HepG2 (cell line): ENCODE measurements at regions not wholly inside any gene's neighbourhood (a gene's known extent, or its start where the extent isn't known, plus 50 kb on each side); places are given as distances from the start of the nearest gene placed in this dataset.

Experiments
- ATAC-seq: fragments of 200-7000 bp; cut with Tn5 transposase; 3 replicates; pipeline ENCODE4 v1.9.1; 2020; ENCODE audit warnings: mild to moderate bottlenecking, moderate library complexity
- BruUV-seq: library from RNA; stranded (reverse); fragments of 400-500 nt; replicated peaks from 2 replicates; lab custom pipeline; 2021; lab: Mats Ljungman, UMichigan
- CTCF ChIA-PET: fragments of 300-600 bp; formaldehyde crosslinking; extraction: SDS; loops from one replicate; lab custom pipeline; 2021; ENCODE audit warnings: low total read pairs, inconsistent platforms, low intra/inter-chr PET ratio; lab: Yijun Ruan, JAX
- POLR2A ChIA-PET: fragments of 350-600 bp; sonication (Branson Sonifier 250); formaldehyde crosslinking; loops from one replicate; lab custom pipeline; 2020; ENCODE audit warnings: antibody characterized with exemption, inconsistent platforms; lab: Yijun Ruan, JAX
- DNase-seq: peaks from one replicate; pipeline ENCODE4 v3.0.0-alpha.2; 2015; ENCODE audit warnings: low spot score
- FAIRE-seq: peaks from 3 replicates; lab custom pipeline; 2011; peaks lifted over from hg19 to GRCh38; lab: Jason Lieb, UNC
- H2AFZ ChIP-seq: one replicate; pipeline ENCODE4 v1.6.1; 2011; ENCODE audit warnings: low read length, inconsistent platforms
- H3K27ac ChIP-seq: fragments of 300-600 bp; 3 replicates; pipeline ENCODE4 v1.8.0; 2011; ENCODE audit warnings: mixed run types, mild to moderate bottlenecking, mixed read lengths, low read length, inconsistent platforms; ENCODE audit not compliant: insufficient read depth; ENCODE audit errors: extremely low read length
- H3K27me3 ChIP-seq, 2 experiments: fragments of 200-600 bp in 1 of 2; 2 replicates in 1 of 2; 3 replicates in 1 of 2; pipeline versions ENCODE4 v1.6.0 to v1.8.0; 2011; ENCODE audit warnings: low read length in 2 of 2, mild to moderate bottlenecking in 2 of 2, moderate library complexity in 2 of 2, inconsistent platforms in 1 of 2; ENCODE audit not compliant: insufficient read depth in 2 of 2, control insufficient read depth in 1 of 2
- H3K36me3 ChIP-seq, 2 experiments: fragments of 200-600 bp in 1 of 2; replicated peaks in 1 of 2; 2 replicates in 1 of 2; 3 replicates in 1 of 2; pipeline versions ENCODE4 v1.5.1 to v1.8.0; 2011; ENCODE audit warnings: low read length in 2 of 2, inconsistent platforms in 1 of 2; ENCODE audit not compliant: insufficient read depth in 2 of 2, control insufficient read depth in 1 of 2
- H3K4me1 ChIP-seq: 2 replicates; pipeline ENCODE4 v1.5.1; 2012; ENCODE audit warnings: low read length, inconsistent platforms; ENCODE audit not compliant: insufficient read depth
- H3K4me2 ChIP-seq: 2 replicates; pipeline ENCODE4 v1.6.0; 2011; ENCODE audit warnings: low read depth, low read length, inconsistent platforms
- H3K4me3 ChIP-seq, 3 experiments: fragments of 200-600 bp in 1 of 3; sonication (generic), shearing (Covaris generic) in 1 of 3; replicated peaks in 1 of 3; 2 replicates each; pipeline ENCODE4 v1.5.1; 2011 to 2016; ENCODE audit warnings: low read length in 3 of 3, inconsistent platforms in 2 of 3, low read depth in 2 of 3, mild to moderate bottlenecking in 2 of 3, control low read depth in 1 of 3, mixed read lengths in 1 of 3; ENCODE audit not compliant: insufficient read depth in 1 of 3
- H3K79me2 ChIP-seq: one replicate; pipeline ENCODE4 v1.6.1; 2011; ENCODE audit warnings: low read length, inconsistent platforms; ENCODE audit not compliant: insufficient read depth
- H3K9ac ChIP-seq: 2 replicates; pipeline ENCODE4 v1.6.0; 2011; ENCODE audit warnings: mild to moderate bottlenecking, low read depth, low read length, inconsistent platforms; ENCODE audit not compliant: insufficient read depth
- H3K9me3 ChIP-seq: 2 replicates; pipeline ENCODE4 v1.5.1; 2012; ENCODE audit warnings: mild to moderate bottlenecking, low read length
- H4K20me1 ChIP-seq: 2 replicates; pipeline ENCODE4 v1.6.0; 2011; ENCODE audit warnings: inconsistent platforms, mild to moderate bottlenecking, low read length, moderate library complexity; ENCODE audit not compliant: insufficient read depth
- CTCF ChIP-seq: sonication (generic); formaldehyde crosslinking; IDR thresholded peaks from 2 replicates; pipeline ENCODE4 v1.5.0; 2020; ENCODE audit warnings: mild to moderate bottlenecking, missing genetic modification reagents, moderate library complexity
- LCORL ChIP-seq, 2 experiments: fragments of 450-650 bp in 1 of 2; sonication (generic) in 1 of 2; formaldehyde crosslinking in 1 of 2; IDR thresholded peaks; 2 replicates each; pipeline versions ENCODE4 v1.5.0 to v1.6.1; 2017 to 2020; ENCODE audit warnings: antibody characterized with exemption in 1 of 2, missing genetic modification reagents in 1 of 2
- NFRKB ChIP-seq: fragments of 450-650 bp; IDR thresholded peaks from 2 replicates; pipeline ENCODE4 v1.6.1; 2017
- NFYB ChIP-seq: sonication (generic); formaldehyde crosslinking; IDR thresholded peaks from 2 replicates; pipeline ENCODE4 v1.4.0; 2020; ENCODE audit warnings: missing genetic modification reagents
- PHF21A ChIP-seq: sonication (generic); formaldehyde crosslinking; IDR thresholded peaks from 2 replicates; pipeline ENCODE4 v1.5.0; 2020; ENCODE audit warnings: mild to moderate bottlenecking, missing genetic modification reagents
- RCOR2 ChIP-seq: IDR thresholded peaks from 2 replicates; pipeline ENCODE4 v1.6.1; 2016; ENCODE audit warnings: missing biosample characterization, missing genetic modification reagents
- SATB2 ChIP-seq: sonication (generic); formaldehyde crosslinking; IDR thresholded peaks from 2 replicates; pipeline ENCODE4 v1.5.0; 2020; ENCODE audit warnings: missing genetic modification reagents
- SMARCC2 ChIP-seq: fragments of 450-650 bp; IDR thresholded peaks from 2 replicates; pipeline ENCODE4 v1.6.1; 2017; ENCODE audit warnings: antibody characterized with exemption, mild to moderate bottlenecking
- ZBTB7A ChIP-seq: sonication (generic); formaldehyde crosslinking; IDR thresholded peaks from 2 replicates; pipeline ENCODE4 v1.8.0; 2022; ENCODE audit warnings: mild to moderate bottlenecking, missing genetic modification reagents
- ZNF563 ChIP-seq: sonication (generic); formaldehyde crosslinking; IDR thresholded peaks from 2 replicates; pipeline ENCODE4 v1.8.0; 2022; ENCODE audit warnings: mild to moderate bottlenecking, moderate library complexity, missing genetic modification reagents
- ZNF839 ChIP-seq: sonication (generic); formaldehyde crosslinking; IDR thresholded peaks from 2 replicates; pipeline ENCODE4 v1.4.0; 2020; ENCODE audit warnings: missing genetic modification reagents, mild to moderate bottlenecking, borderline replicate concordance
- WGBS: methylation state at CpG from one replicate; pipeline ENCODE4 v1.1.6; 2017; ENCODE audit warnings: low lambda C conversion rate; 5-methylcytosine and 5-hydroxymethylcytosine counted together
- in situ Hi-C: cut with HindIII; loops from 2 replicates; pipeline ENCODE4 v1.10.0; 2017; ENCODE audit warnings: low pct_unique_long_range_greater_than_20kb; ENCODE audit not compliant: extremely low pct_ligation_motif_present
- intact Hi-C: fragments of 100-400 bp; cut with micrococcal nuclease; formaldehyde crosslinking; loops from one replicate; pipeline ENCODE4 v1.10.0; 2022; ENCODE audit not compliant: unreplicated experiment
- TF ChIP-seq, protein P1 (sequence below): sonication (generic); formaldehyde crosslinking; IDR thresholded peaks from 2 replicates; pipeline ENCODE4 v1.4.0; 2020; ENCODE audit warnings: missing genetic modification reagents, low read depth, mild to moderate bottlenecking, borderline replicate concordance
- TF ChIP-seq, protein P2 (sequence below): fragments of 450-650 bp; IDR thresholded peaks from 2 replicates; pipeline ENCODE4 v1.6.1; 2016

- TF ChIP-seq SATB2 (CRISPR knock-in tag) (no peak), CTCF (no peak), LCORL (IDR thresholded peaks at IDR 0.05) (no peak), LCORL (CRISPR knock-in tag; IDR thresholded peaks at IDR 0.05) (no peak), RCOR2 (CRISPR knock-in tag) (no peak), ZBTB7A (CRISPR knock-in tag) (no peak), SMARCC2 (no peak), ZNF563 (CRISPR knock-in tag) (no peak), NFYB (CRISPR knock-in tag) (no peak), PHF21A (no peak), NFRKB (no peak), ZNF839 (CRISPR knock-in tag) (no peak)
- TF ChIP-seq, protein P1, sequence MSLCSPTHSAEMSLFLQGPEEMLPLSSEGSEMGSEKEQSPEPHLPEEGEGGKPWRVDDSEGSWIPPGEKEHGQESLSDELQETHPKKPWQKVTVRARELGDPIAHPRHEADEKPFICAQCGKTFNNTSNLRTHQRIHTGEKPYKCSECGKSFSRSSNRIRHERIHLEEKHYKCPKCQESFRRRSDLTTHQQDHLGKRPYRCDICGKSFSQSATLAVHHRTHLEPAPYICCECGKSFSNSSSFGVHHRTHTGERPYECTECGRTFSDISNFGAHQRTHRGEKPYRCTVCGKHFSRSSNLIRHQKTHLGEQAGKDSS (CRISPR knock-in tag), result no peak
- TF ChIP-seq, protein P2, sequence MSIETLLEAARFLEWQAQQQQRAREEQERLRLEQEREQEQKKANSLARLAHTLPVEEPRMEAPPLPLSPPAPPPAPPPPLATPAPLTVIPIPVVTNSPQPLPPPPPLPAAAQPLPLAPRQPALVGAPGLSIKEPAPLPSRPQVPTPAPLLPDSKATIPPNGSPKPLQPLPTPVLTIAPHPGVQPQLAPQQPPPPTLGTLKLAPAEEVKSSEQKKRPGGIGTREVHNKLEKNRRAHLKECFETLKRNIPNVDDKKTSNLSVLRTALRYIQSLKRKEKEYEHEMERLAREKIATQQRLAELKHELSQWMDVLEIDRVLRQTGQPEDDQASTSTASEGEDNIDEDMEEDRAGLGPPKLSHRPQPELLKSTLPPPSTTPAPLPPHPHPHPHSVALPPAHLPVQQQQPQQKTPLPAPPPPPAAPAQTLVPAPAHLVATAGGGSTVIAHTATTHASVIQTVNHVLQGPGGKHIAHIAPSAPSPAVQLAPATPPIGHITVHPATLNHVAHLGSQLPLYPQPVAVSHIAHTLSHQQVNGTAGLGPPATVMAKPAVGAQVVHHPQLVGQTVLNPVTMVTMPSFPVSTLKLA, result no peak
- BruUV-seq, result no TSS peak
- Histone ChIP-seq H4K20me1 (no peaks in the 10 kb centered on the region), H2AFZ (no peak overlapping the region), H3K27me3 (no peaks in the 10 kb centered on the region), H3K4me2 (no peak overlapping the region), H3K36me3 (no peaks in the 10 kb centered on the region), H3K4me1 (no peaks in the 10 kb centered on the region), H3K79me2 (no peaks in the 10 kb centered on the region), H3K9ac (no peak overlapping the region), H3K4me3 (no peak overlapping the region), H3K9me3 (peaks cover 72% of the 10 kb centered on the region), H3K27ac (no peak overlapping the region)
- in situ Hi-C loops (no loop called here), intact Hi-C loops (no loop called here)
- DNase-seq (no peak), FAIRE-seq (no peak), ATAC-seq (no peak)
- POLR2A ChIA-PET, result no interaction called here
- WGBS, result 0% methylated on average over 1 of the region's 1 CpG
- CTCF ChIA-PET, result no interaction called here
Measured at GRCh38 chr14:82003426-82003825, 469.8 kb upstream of the SEL1L start.
